ENCODE measurements at regions not wholly inside any gene's neighbourhood (a gene's known extent, or its start where the extent isn't known, plus 50 kb on each side); places are given as distances from the start of the nearest gene placed in this dataset.

DNA sequence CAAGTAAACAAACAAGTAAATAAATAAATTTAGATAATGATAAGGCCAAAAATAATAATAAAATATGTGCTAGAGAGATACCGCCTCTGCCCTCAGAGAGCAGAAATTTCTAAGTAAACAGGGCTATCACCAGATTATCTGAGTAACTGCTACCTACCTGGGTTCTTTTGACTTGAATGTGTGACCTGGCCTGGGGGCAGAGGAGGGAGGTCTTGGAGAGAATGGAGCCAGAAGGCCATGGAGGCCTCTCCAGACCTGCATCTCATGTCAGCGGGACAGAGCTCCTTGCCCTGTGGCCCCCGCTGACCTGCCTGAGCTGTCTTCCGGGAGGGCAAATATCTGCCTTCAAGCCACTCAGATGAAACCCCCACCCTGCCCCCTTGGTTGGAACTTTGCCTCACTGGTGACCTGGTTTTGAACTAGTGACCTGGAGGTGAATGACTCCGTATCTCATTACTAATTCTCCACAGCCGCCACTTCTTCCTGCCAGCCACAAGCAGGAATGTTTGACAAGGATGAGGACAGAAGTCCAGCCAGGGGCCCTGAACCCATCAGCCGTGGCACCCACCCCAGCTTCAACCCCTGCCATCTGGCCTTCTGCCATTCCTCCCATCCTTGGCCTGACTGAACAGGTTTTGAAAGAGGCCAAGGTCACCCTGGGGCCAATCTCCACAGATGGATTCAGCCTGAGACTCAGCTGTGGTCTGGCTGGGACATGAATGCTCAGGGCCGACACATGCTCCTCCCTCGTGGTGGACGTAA lies 86.8 kb upstream of the PARP11 start:
- no peaks in the 10 kb centered on the region for H3K36me3 ChIP-seq (ENCODE audit: insufficient read depth, low read length, poor library complexity, severe bottlenecking)
- no peak for TF ChIP-seq CTCF (conservative IDR thresholded peaks at IDR 0.05; ENCODE audit: low read depth, low read length)
- TF ChIP-seq EZH2 (IDR thresholded peaks at IDR 0.05; ENCODE audit: borderline replicate concordance, low read depth, low read length, poor library complexity, severe bottlenecking), result no peak
- H3K9me3 ChIP-seq (ENCODE audit: low read depth, low read length, poor library complexity, severe bottlenecking), result no peaks in the 10 kb centered on the region
- H3K27ac ChIP-seq (ENCODE audit: low read depth, low read length, poor library complexity, severe bottlenecking), result no peak overlapping the region
- no TSS peak for BruUV-seq (replicated peaks)
- ChIA-PET CTCF (no interaction called here), POLR2A (ENCODE audit: low non-redundant PET) (no interaction called here)
- H3K27me3 ChIP-seq (replicated peaks; ENCODE audit: insufficient read depth, low read depth, low read length, poor library complexity), result no peaks in the 10 kb centered on the region
- intact Hi-C loops (cut with micrococcal nuclease; ENCODE audit: unreplicated experiment), result no loop called here
- H3K4me3 ChIP-seq (ENCODE audit: low read depth, low read length, poor library complexity, severe bottlenecking), result no peak overlapping the region
- DNase-seq (ENCODE audit: low spot score), result no peak
- no peaks in the 10 kb centered on the region for H3K4me1 ChIP-seq (ENCODE audit: insufficient read depth, low read length, poor library complexity, severe bottlenecking)

DNA sequence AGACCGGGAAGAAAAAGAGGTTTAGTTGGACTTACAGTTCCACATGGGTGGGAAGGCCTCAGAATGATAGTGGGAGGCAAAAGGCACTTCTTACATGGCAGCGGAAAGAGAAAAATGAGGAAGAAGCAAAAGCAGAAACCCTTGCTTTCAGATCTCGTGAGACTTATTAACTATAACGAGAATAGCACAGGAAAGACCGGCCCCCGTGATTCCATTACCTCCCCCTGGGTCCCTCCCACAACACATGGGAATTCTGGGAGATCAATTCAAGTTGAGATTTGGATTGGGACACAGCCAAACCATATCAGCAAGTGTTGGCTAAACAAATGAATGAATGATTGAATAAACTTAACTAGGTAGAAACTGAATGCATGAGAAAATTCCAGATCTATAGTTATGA lies 85.3 kb upstream of the PARP11 start:
- intact Hi-C loops (cut with micrococcal nuclease; ENCODE audit: unreplicated experiment), result no loop called here
- no TSS peak for BruUV-seq (replicated peaks)

DNA sequence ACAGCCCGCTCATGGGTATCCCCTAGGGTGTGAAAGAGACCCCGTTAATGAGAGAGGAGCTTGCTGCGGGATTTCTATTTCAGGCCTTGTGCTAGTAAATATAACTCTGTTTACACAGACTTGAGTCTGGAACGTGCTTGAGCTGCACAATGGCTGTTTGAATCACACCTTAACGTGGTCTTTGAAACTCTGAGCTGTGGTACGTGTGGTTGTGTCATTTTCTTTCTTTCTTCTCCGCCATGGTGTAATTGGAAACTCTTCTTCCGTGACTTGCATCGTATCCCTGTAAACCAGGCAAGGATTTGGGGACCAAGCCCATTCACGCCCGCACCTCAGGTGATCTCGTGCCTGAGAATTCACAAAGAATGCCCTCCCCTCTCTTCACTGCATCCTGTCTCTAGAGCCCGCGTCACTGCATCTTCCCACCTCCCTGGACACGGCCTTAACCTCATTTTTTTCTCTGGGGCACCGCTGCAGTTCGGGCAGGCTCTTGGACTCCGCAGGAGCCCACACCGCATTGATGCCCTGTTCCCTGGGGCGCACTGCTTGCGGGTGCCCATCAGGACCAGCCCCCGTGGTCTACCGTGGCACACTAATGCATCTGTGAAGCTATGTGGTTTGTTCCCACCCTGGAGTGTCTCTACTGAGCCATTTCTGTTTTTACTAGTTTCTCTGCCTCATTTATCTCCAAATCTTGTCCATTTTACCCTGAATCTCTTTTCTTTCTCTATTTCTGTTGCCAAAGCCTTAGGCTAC lies 78.4 kb upstream of the PARP11 start:
- ChIA-PET POLR2A (ENCODE audit: low non-redundant PET) (no interaction called here), CTCF (interaction anchor here (0.5 to 0.6 kb wide), 2 partner anchors 292 to 639 kb away, joined by 3 read pairs; no protein-coding TSS in a partner anchor)
- TF ChIP-seq CTCF (conservative IDR thresholded peaks at IDR 0.05; ENCODE audit: low read depth, low read length) (no peak), EZH2 (IDR thresholded peaks at IDR 0.05; ENCODE audit: borderline replicate concordance, low read depth, low read length, poor library complexity, severe bottlenecking) (no peak)
- BruUV-seq (replicated peaks), result no TSS peak
- Histone ChIP-seq H3K27ac (ENCODE audit: low read depth, low read length, poor library complexity, severe bottlenecking) (no peak overlapping the region), H3K4me1 (ENCODE audit: insufficient read depth, low read length, poor library complexity, severe bottlenecking) (no peaks in the 10 kb centered on the region), H3K27me3 (replicated peaks; ENCODE audit: insufficient read depth, low read depth, low read length, poor library complexity) (no peaks in the 10 kb centered on the region), H3K9me3 (ENCODE audit: low read depth, low read length, poor library complexity, severe bottlenecking) (no peaks in the 10 kb centered on the region), H3K36me3 (ENCODE audit: insufficient read depth, low read length, poor library complexity, severe bottlenecking) (no peaks in the 10 kb centered on the region), H3K4me3 (ENCODE audit: low read depth, low read length, poor library complexity, severe bottlenecking) (no peak overlapping the region)
- no peak for DNase-seq (ENCODE audit: low spot score)
- intact Hi-C loops (cut with micrococcal nuclease; ENCODE audit: unreplicated experiment), result no loop called here

More for the DNA sequence above, 85.3 kb upstream of the PARP11 start:
- CTCF ChIA-PET, result interaction anchor here (0.6 kb wide), 1 partner anchor 11 kb away, joined by 11 read pairs; no protein-coding TSS in a partner anchor
- POLR2A ChIA-PET (ENCODE audit: low non-redundant PET), result no interaction called here
- H3K4me3 ChIP-seq (ENCODE audit: low read depth, low read length, poor library complexity, severe bottlenecking), result no peak overlapping the region
- H3K9me3 ChIP-seq (ENCODE audit: low read depth, low read length, poor library complexity, severe bottlenecking), result no peaks in the 10 kb centered on the region
- no peak for DNase-seq (ENCODE audit: low spot score)
- no peaks in the 10 kb centered on the region for H3K36me3 ChIP-seq (ENCODE audit: insufficient read depth, low read length, poor library complexity, severe bottlenecking)
- no peaks in the 10 kb centered on the region for H3K4me1 ChIP-seq (ENCODE audit: insufficient read depth, low read length, poor library complexity, severe bottlenecking)
- H3K27me3 ChIP-seq (replicated peaks; ENCODE audit: insufficient read depth, low read depth, low read length, poor library complexity), result no peaks in the 10 kb centered on the region
- TF ChIP-seq CTCF (conservative IDR thresholded peaks at IDR 0.05; ENCODE audit: low read depth, low read length), result no peak
- no peak for TF ChIP-seq EZH2 (IDR thresholded peaks at IDR 0.05; ENCODE audit: borderline replicate concordance, low read depth, low read length, poor library complexity, severe bottlenecking)
- H3K27ac ChIP-seq (ENCODE audit: low read depth, low read length, poor library complexity, severe bottlenecking), result no peak overlapping the region

Data from A673 (cell line).